ENCODE measurements at regions not wholly inside any gene's neighbourhood (a gene's known extent, or its start where the extent isn't known, plus 50 kb on each side); places are given as distances from the start of the nearest gene placed in this dataset.
A peak's percentile ranks its signal among the peaks of the same experiment; 100 is the strongest.

DNA sequence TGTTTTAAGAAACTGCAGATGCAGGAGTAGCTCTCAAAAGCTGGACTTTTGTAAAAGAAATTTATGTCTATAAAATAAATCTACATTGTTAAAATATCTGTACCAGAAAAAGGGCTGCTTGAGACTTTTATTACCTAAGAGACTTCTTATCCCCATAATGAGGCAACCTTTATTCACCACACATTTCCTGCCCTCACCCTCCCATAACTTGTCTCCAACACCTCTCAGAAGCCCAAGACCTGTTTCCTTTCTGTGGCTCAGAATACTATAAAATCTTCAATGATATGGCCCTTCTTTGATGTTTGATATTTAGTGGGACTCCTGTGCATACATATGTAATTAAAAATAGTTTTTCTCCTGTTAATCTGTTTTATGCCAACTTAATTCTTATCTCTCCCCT lies 141.5 kb upstream of the FER start:
- Histone ChIP-seq H3K9me2 (ENCODE audit: insufficient read depth) (no peaks in the 10 kb centered on the region), H3K4me2 (no peak overlapping the region), H4K20me1 (replicated peaks; ENCODE audit: insufficient read depth) (no peaks in the 10 kb centered on the region), H2AFZ (0 out of 2 replicates have a peak overlapping the region, but pooled peaks have one; percentile 30), H3K79me2 (replicated peaks; ENCODE audit: insufficient read depth) (no peaks in the 10 kb centered on the region), H3K4me3 (no peak overlapping the region), H3K27ac (ENCODE audit: low read depth) (no peak overlapping the region), H3K4me1 (ENCODE audit: insufficient read depth) (no peaks in the 10 kb centered on the region), H3F3A (replicated peaks; ENCODE audit: low read depth) (no peaks in the 10 kb centered on the region), H3K27me3 (ENCODE audit: insufficient read depth) (no peaks in the 10 kb centered on the region), H3K36me3 (ENCODE audit: insufficient read depth) (no peaks in the 10 kb centered on the region)
- Mint-ChIP-seq H3K27me3 (ENCODE audit: insufficient read depth, low read depth, poor library complexity) (no peaks in the 10 kb centered on the region), H3K4me1 (no peaks in the 10 kb centered on the region), H3K9me3 (peaks cover 6% of the 10 kb centered on the region; the same call in 2 of the 3 replicates), H3K27ac (no peak overlapping the region), H3K4me3 (no peak overlapping the region), H3K36me3 (ENCODE audit: low read depth) (no peaks in the 10 kb centered on the region)
- TF ChIP-seq STAT1 (IDR thresholded peaks at IDR 0.05; ENCODE audit: unreplicated experiment) (no peak), POLR2AphosphoS5 (IDR thresholded peaks at IDR 0.05; ENCODE audit: low read depth) (no peak), CREB1 (CRISPR knock-in tag; IDR thresholded peaks at IDR 0.05; ENCODE audit: low read depth) (no peak), ZNF114 (CRISPR knock-in tag; IDR thresholded peaks at IDR 0.05) (no peak), EZH2phosphoT487 (IDR thresholded peaks at IDR 0.05; ENCODE audit: unreplicated experiment) (no peak), ZNF331 (CRISPR knock-in tag; IDR thresholded peaks at IDR 0.05; ENCODE audit: low read depth) (no peak), EZH2 (IDR thresholded peaks at IDR 0.05; ENCODE audit: low read depth, unreplicated experiment) (no peak)
- TF ChIP-seq, protein P1, sequence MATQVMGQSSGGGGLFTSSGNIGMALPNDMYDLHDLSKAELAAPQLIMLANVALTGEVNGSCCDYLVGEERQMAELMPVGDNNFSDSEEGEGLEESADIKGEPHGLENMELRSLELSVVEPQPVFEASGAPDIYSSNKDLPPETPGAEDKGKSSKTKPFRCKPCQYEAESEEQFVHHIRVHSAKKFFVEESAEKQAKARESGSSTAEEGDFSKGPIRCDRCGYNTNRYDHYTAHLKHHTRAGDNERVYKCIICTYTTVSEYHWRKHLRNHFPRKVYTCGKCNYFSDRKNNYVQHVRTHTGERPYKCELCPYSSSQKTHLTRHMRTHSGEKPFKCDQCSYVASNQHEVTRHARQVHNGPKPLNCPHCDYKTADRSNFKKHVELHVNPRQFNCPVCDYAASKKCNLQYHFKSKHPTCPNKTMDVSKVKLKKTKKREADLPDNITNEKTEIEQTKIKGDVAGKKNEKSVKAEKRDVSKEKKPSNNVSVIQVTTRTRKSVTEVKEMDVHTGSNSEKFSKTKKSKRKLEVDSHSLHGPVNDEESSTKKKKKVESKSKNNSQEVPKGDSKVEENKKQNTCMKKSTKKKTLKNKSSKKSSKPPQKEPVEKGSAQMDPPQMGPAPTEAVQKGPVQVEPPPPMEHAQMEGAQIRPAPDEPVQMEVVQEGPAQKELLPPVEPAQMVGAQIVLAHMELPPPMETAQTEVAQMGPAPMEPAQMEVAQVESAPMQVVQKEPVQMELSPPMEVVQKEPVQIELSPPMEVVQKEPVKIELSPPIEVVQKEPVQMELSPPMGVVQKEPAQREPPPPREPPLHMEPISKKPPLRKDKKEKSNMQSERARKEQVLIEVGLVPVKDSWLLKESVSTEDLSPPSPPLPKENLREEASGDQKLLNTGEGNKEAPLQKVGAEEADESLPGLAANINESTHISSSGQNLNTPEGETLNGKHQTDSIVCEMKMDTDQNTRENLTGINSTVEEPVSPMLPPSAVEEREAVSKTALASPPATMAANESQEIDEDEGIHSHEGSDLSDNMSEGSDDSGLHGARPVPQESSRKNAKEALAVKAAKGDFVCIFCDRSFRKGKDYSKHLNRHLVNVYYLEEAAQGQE (IDR thresholded peaks at IDR 0.05; ENCODE audit: unreplicated experiment), result no peak
- TF ChIP-seq, protein P2, sequence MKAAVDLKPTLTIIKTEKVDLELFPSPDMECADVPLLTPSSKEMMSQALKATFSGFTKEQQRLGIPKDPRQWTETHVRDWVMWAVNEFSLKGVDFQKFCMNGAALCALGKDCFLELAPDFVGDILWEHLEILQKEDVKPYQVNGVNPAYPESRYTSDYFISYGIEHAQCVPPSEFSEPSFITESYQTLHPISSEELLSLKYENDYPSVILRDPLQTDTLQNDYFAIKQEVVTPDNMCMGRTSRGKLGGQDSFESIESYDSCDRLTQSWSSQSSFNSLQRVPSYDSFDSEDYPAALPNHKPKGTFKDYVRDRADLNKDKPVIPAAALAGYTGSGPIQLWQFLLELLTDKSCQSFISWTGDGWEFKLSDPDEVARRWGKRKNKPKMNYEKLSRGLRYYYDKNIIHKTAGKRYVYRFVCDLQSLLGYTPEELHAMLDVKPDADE (IDR thresholded peaks at IDR 0.05), result no peak
- ATAC-seq, result no peak
- no peak for DNase-seq (ENCODE audit: low spot score)

DNA sequence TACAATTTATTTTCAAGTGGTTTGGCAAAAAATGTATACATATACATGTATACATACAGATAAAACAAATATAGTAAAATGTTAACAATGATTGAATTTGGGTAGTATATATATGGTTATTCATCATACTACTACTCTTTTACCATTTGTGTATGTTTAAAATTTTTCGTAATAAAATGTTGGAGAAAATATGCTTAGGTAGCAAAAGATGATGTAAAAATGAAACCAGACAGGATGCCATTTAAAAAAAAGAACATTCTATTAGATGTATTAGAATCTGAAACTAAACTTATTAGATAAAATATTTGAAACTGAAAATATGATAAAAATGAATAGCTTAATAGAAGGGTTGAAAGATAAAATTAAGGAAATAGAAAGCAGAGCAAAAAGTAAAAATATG lies 144.9 kb upstream of the FER start:
- H3K4me1 ChIP-seq (ENCODE audit: insufficient read depth), result no peaks in the 10 kb centered on the region
- H3K4me2 ChIP-seq, result no peak overlapping the region
- no peak overlapping the region for H3K27ac Mint-ChIP-seq
- no peak for TF ChIP-seq STAT1 (IDR thresholded peaks at IDR 0.05; ENCODE audit: unreplicated experiment)
- no peaks in the 10 kb centered on the region for H3K36me3 ChIP-seq (ENCODE audit: insufficient read depth)
- H3K79me2 ChIP-seq (replicated peaks; ENCODE audit: insufficient read depth), result no peaks in the 10 kb centered on the region
- DNase-seq (ENCODE audit: low spot score) (no peak), ATAC-seq (no peak)
- no peaks in the 10 kb centered on the region for H3K27me3 ChIP-seq (ENCODE audit: insufficient read depth)
- no peaks in the 10 kb centered on the region for H3K4me1 Mint-ChIP-seq
- H3K4me3 ChIP-seq, result no peak overlapping the region
- H3K4me3 Mint-ChIP-seq, result no peak overlapping the region
- no peaks in the 10 kb centered on the region for H3F3A ChIP-seq (replicated peaks; ENCODE audit: low read depth)
- no peaks in the 10 kb centered on the region for H3K36me3 Mint-ChIP-seq (ENCODE audit: low read depth)
- H4K20me1 ChIP-seq (replicated peaks; ENCODE audit: insufficient read depth), result no peaks in the 10 kb centered on the region
- no peak overlapping the region for H2AFZ ChIP-seq
- no peaks in the 10 kb centered on the region for H3K27me3 Mint-ChIP-seq (ENCODE audit: insufficient read depth, low read depth, poor library complexity)
- H3K27ac ChIP-seq (ENCODE audit: low read depth), result no peak overlapping the region
- H3K9me3 Mint-ChIP-seq, result no peaks in the 10 kb centered on the region
- H3K9me2 ChIP-seq (ENCODE audit: insufficient read depth), result peaks cover 3% of the 10 kb centered on the region; the same call in 1 of the 2 replicates

Data from GM23338 (cell line).